ENCODE measurements at regions not wholly inside any gene's neighbourhood (a gene's known extent, or its start where the extent isn't known, plus 50 kb on each side); places are given as distances from the start of the nearest gene placed in this dataset.

DNA sequence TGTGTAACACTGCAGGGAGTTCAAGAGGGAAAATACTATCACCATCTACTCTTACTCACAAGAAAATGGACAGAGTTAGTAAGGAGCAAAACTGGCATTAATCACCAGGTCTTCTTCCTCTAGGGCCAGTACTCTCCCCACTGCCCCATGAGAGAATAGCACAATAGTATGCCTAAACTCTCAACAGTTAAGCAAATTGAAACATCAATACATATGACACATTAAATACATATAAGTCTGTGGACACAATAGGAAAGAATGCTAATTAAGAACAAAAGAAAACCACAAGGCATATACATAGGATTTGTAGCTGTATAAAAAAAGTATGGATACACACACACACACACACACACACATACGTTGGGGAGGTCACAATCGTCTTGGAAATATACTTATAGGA is 197.9 kb upstream of the BDNF start:
- no peak for DNase-seq (ENCODE audit: low read depth)
- TF ChIP-seq, protein P1, sequence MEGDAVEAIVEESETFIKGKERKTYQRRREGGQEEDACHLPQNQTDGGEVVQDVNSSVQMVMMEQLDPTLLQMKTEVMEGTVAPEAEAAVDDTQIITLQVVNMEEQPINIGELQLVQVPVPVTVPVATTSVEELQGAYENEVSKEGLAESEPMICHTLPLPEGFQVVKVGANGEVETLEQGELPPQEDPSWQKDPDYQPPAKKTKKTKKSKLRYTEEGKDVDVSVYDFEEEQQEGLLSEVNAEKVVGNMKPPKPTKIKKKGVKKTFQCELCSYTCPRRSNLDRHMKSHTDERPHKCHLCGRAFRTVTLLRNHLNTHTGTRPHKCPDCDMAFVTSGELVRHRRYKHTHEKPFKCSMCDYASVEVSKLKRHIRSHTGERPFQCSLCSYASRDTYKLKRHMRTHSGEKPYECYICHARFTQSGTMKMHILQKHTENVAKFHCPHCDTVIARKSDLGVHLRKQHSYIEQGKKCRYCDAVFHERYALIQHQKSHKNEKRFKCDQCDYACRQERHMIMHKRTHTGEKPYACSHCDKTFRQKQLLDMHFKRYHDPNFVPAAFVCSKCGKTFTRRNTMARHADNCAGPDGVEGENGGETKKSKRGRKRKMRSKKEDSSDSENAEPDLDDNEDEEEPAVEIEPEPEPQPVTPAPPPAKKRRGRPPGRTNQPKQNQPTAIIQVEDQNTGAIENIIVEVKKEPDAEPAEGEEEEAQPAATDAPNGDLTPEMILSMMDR (conservative IDR thresholded peaks at IDR 0.05; ENCODE audit: control insufficient read depth, insufficient read depth, low read depth, low read length), result no peak
- H3K4me3 ChIP-seq (ENCODE audit: control insufficient read depth, low read depth, low read length), result no peak overlapping the region

DNA sequence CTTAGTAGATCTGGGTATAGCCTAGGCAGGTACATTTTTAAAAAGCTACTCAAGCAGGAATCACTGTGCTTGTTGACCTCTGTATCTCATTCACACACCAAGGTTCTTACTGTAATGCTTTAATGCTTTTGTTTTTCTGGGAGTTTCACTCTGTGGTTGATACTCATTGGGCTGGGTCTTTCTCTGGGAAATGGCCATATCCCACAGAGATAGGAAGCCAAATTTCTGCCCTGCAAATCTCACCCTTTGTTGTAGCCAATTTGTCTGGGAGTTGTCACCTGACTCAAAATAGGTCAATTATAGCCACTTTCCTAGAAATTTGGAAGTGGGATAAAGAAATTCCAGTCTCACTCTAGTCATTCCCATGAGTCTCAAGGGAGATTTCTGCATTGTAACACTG is 195.8 kb upstream of the BDNF start:
- H3K4me3 ChIP-seq (ENCODE audit: control insufficient read depth, low read depth, low read length), result no peak overlapping the region
- no peak for DNase-seq (ENCODE audit: low read depth)
- TF ChIP-seq, protein P1 (conservative IDR thresholded peaks at IDR 0.05; ENCODE audit: control insufficient read depth, insufficient read depth, low read depth, low read length), result no peak

DNA sequence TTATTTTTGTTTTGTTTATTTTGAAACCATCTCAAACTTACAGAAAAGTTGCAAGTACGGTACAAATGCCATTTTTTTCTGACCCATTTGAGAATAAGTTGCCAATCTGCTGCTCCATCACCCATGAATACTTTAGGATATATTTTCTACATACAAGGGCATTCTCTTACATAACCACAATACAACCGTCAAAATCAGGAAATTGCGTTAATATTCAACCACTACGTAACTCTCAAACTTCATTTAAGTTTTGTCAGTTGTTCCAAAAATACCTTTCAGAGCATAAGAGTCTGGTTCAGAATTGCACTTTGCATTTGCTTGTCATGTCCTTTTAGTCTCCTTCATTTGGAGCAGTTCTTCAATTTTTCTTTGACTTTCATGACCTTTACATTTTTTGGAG is 194.3 kb upstream of the BDNF start:
- no peak for DNase-seq (ENCODE audit: low read depth)
- TF ChIP-seq, protein P1 (conservative IDR thresholded peaks at IDR 0.05; ENCODE audit: control insufficient read depth, insufficient read depth, low read depth, low read length), result no peak
- H3K4me3 ChIP-seq (ENCODE audit: control insufficient read depth, low read depth, low read length), result no peak overlapping the region

DNA sequence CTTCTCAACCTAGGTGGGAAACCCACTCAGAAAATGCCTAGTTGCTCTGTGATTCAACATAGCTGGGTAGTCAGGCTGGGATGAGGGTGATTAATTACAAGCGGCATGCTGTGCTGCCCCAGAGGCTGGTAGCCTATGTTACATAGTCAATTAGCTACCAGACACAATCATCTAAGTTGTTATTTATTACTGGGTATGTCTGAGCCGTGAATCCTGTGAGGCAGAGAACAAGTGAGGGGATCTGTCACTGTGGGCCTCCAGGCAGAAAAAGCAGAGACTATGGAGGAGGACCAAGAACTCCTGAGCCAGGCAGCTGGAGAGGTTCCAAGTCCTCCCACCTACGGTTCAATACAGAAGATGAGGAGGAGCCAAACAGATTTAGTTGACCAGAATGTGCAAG is 186.6 kb upstream of the BDNF start:
- TF ChIP-seq, protein P1 (conservative IDR thresholded peaks at IDR 0.05; ENCODE audit: control insufficient read depth, insufficient read depth, low read depth, low read length), result no peak
- H3K4me3 ChIP-seq (ENCODE audit: control insufficient read depth, low read depth, low read length), result no peak overlapping the region
- no peak for DNase-seq (ENCODE audit: low read depth)

DNA sequence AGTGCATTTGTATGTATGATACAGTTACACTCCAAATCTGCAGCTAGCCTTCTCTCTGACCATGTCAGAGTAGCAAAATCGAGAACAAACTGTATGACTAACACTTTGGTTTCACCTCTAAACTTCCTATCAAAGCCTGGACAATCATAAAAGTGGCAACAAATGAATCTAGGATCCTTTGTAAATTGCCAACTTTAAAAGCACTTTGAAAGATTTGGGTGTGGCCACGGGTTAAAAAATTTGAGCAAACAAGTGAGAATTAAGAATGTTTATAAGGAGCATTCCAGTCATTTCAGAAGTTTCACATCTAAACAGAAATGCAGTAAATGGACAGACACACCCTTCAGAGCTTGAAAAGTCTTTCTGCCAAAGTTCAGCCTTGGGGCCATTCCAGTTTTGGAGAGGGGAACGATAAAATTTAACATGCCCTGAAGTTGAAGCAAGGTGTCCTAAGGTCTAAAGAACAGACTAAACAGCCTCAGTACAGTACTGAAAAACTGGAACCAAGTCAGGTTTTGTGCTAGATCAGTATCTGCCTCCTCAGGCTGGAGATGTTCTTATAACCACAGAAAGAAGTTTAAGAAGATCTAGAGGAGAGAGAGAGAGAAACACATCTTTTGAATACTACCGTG is 181.9 kb upstream of the BDNF start:
- H3K4me3 ChIP-seq (ENCODE audit: control insufficient read depth, low read depth, low read length), result no peak overlapping the region
- TF ChIP-seq, protein P1 (conservative IDR thresholded peaks at IDR 0.05; ENCODE audit: control insufficient read depth, insufficient read depth, low read depth, low read length), result no peak
- DNase-seq (ENCODE audit: low read depth), result no peak

DNA sequence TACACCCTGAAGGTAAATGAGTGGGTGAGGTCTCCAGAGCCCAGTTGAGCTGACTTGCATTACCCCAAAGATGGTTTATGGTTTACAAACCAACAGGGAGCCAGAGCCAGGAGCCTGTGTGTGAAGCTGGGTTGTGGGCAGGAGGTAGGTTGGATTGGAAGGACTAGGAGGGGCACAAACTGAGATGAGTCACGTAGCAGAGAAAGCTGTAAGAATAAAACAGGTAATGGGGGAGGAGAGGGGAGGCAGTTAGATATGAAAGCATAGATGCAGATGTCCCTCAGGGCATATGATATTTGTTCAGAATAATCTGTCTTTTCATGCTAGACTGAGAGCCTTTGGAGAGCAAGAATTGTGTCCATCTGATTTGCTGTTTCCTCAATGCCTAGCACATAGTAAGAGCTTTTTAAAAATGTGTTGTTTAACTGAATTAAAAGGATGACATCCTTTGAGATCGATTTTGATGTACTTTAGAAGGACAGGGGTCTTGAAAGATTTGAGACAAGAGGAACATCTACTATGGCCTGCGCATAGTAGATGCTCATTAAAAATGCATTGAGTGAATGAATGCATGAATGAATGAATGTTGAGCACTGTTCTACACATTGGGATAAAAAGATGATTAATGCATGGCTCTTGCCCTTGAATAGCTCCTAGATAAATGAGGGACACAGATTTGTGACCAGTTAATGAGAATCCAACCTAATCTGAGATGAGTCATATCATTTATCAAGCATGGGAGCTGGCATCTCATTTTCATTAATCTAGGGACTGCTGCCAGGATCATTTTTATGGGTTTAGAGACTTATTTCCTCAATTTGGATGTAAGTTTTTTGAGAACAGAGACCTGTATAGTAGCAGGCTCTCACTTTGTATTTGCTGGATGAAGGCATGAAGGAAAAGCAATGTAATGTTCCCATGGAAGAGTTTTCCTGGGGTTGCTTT is 175.8 kb upstream of the BDNF start:
- no peak overlapping the region for H3K4me3 ChIP-seq (ENCODE audit: control insufficient read depth, low read depth, low read length)
- DNase-seq (ENCODE audit: low read depth), result no peak
- TF ChIP-seq, protein P1 (conservative IDR thresholded peaks at IDR 0.05; ENCODE audit: control insufficient read depth, insufficient read depth, low read depth, low read length), result no peak

All from fibroblast of mammary gland (primary cell).